Glutamatergic neuron (in vitro differentiated cells): ENCODE measurements at regions not wholly inside any gene's neighbourhood (a gene's known extent, or its start where the extent isn't known, plus 50 kb on each side); places are given as distances from the start of the nearest gene placed in this dataset.

Source experiments
- DNase-seq: peaks from one replicate; pipeline ENCODE4 v3.0.0; 2022
- H3K27ac Mint-ChIP-seq: one replicate; pipeline ENCODE4 v1.8.0; 2020; ENCODE audit warnings: mild to moderate bottlenecking, mixed read lengths, inconsistent platforms; ENCODE audit not compliant: unreplicated experiment
- H3K27me3 Mint-ChIP-seq: one replicate; pipeline ENCODE4 v1.8.0; 2020; ENCODE audit warnings: mild to moderate bottlenecking, moderate library complexity, mixed read lengths, inconsistent platforms; ENCODE audit not compliant: unreplicated experiment
- H3K36me3 Mint-ChIP-seq: one replicate; pipeline ENCODE4 v1.8.0; 2020; ENCODE audit warnings: mild to moderate bottlenecking, mixed read lengths, inconsistent platforms; ENCODE audit not compliant: unreplicated experiment
- H3K4me1 Mint-ChIP-seq: one replicate; pipeline ENCODE4 v1.8.0; 2020; ENCODE audit warnings: mild to moderate bottlenecking, low read depth, mixed read lengths, inconsistent platforms; ENCODE audit not compliant: unreplicated experiment
- H3K4me3 Mint-ChIP-seq: one replicate; pipeline ENCODE4 v1.8.0; 2020; ENCODE audit warnings: mild to moderate bottlenecking, mixed read lengths, inconsistent platforms; ENCODE audit not compliant: unreplicated experiment
- H3K9me3 Mint-ChIP-seq: one replicate; pipeline ENCODE4 v1.8.0; 2020; ENCODE audit warnings: mild to moderate bottlenecking, moderate library complexity, mixed read lengths, inconsistent platforms; ENCODE audit not compliant: unreplicated experiment
- TF ChIP-seq, protein P1 (sequence below): fragments of 200-600 bp; sonication (generic); IDR thresholded peaks from one replicate; pipeline ENCODE4 v1.5.0; 2021; ENCODE audit not compliant: partially characterized antibody, unreplicated experiment

DNA sequence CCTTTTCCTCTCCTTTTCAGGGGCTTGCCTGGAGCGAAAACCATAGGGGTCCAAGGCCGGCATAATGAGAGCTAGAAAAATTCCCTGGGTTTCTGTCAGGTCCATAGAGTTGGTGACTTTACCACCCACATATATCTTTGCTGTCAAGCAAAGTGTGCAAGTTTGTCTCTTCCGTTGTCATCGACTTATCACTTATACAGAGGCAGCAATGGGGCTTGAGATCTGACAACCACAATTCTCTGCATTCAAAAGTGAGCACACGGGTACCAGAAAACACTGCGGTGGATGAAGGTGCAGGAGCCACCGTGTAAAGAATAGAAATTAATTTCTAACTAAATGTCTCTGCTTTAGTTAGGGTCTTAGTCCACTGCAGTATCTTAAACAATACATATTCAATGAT lies 162.3 kb downstream of the DAD1 start:
- DNase-seq, result no peak
- TF ChIP-seq, protein P1, sequence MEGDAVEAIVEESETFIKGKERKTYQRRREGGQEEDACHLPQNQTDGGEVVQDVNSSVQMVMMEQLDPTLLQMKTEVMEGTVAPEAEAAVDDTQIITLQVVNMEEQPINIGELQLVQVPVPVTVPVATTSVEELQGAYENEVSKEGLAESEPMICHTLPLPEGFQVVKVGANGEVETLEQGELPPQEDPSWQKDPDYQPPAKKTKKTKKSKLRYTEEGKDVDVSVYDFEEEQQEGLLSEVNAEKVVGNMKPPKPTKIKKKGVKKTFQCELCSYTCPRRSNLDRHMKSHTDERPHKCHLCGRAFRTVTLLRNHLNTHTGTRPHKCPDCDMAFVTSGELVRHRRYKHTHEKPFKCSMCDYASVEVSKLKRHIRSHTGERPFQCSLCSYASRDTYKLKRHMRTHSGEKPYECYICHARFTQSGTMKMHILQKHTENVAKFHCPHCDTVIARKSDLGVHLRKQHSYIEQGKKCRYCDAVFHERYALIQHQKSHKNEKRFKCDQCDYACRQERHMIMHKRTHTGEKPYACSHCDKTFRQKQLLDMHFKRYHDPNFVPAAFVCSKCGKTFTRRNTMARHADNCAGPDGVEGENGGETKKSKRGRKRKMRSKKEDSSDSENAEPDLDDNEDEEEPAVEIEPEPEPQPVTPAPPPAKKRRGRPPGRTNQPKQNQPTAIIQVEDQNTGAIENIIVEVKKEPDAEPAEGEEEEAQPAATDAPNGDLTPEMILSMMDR, result no peak
- Mint-ChIP-seq H3K27me3 (peaks cover 6% of the 10 kb centered on the region), H3K4me3 (no peak overlapping the region), H3K9me3 (no peaks in the 10 kb centered on the region), H3K4me1 (peaks cover 4% of the 10 kb centered on the region), H3K27ac (no peak overlapping the region), H3K36me3 (no peaks in the 10 kb centered on the region)

DNA sequence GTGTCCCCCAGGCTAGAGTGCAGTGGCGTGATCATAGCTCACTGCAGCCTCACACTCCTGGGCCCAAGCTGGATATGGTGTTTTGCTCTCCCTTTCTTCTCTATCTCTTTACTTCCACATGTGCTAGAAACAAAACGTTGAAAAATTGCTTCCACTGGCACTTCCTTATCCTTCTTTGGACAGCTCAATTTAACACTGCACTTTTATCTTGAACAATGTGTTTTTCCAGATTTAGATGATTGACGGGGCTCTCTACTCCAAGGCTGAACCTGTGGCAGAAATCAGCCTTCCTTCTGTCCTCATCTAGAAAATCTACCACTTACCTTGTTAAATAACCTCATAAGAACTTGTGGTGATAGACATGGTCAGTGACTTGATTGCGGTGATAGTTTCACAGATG lies 165.1 kb downstream of the DAD1 start:
- Mint-ChIP-seq H3K36me3 (no peaks in the 10 kb centered on the region), H3K9me3 (no peaks in the 10 kb centered on the region), H3K4me1 (peaks cover 4% of the 10 kb centered on the region), H3K4me3 (no peak overlapping the region), H3K27ac (no peak overlapping the region), H3K27me3 (peaks cover 6% of the 10 kb centered on the region)
- TF ChIP-seq, protein P1, result no peak
- no peak for DNase-seq

DNA sequence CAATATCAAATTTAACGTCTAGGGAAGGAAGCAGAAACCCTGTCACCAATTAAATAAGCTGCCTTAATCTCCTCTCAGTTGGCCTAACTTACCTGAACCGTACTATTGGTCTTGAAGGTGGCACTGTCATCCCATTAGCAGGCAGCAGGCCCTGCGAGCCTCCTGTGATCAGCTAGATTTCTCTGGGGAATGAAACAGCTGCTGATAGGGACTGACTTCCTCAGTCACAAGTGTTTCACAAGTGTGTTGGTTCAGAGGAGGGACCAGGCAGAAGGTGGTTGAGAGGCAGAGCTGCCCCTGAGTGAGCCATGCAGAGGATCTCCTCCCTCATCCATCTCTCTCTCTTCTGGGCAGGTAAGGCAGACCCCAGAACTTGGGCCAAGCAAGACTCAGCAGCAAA lies 166.8 kb downstream of the DAD1 start:
- Mint-ChIP-seq H3K27me3 (peaks cover 6% of the 10 kb centered on the region), H3K9me3 (no peaks in the 10 kb centered on the region), H3K4me3 (no peak overlapping the region), H3K27ac (no peak overlapping the region), H3K4me1 (peaks cover 2% of the 10 kb centered on the region), H3K36me3 (no peaks in the 10 kb centered on the region)
- TF ChIP-seq, protein P1, result no peak
- no peak for DNase-seq

DNA sequence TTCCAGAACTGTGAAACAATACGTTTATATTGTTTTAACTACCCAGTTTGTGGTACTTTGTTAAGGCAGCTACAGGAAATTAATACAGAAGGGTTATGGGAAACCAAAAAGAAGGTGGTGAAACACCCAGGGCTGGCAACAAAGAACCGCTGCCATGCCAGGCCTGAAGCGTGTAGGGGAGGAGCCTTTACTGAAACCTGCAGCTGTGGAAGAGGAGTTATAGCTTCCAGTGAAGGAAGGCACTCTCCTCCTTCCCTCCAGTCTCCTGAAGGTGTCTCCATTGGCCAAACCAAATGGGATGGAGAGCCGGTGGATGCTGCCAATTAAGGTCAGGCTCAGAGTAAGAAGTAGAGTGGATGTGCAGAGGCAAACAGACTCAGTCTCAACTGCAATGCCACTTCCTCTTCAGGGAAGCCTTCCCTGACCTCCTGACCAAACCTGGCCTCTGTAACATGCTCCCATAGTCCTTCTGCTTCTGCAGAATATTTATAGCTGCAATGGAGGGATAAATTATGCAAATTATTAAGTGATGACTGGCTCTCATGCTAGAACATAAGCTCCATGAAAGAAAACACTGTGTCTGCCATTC lies 168.3 kb downstream of the DAD1 start:
- DNase-seq, result no peak
- H3K9me3 Mint-ChIP-seq, result no peaks in the 10 kb centered on the region
- no peak overlapping the region for H3K27ac Mint-ChIP-seq
- no peaks in the 10 kb centered on the region for H3K36me3 Mint-ChIP-seq
- TF ChIP-seq, protein P1, result no peak
- peaks cover 6% of the 10 kb centered on the region for H3K27me3 Mint-ChIP-seq
- H3K4me3 Mint-ChIP-seq, result no peak overlapping the region
- H3K4me1 Mint-ChIP-seq, result no peaks in the 10 kb centered on the region

DNA sequence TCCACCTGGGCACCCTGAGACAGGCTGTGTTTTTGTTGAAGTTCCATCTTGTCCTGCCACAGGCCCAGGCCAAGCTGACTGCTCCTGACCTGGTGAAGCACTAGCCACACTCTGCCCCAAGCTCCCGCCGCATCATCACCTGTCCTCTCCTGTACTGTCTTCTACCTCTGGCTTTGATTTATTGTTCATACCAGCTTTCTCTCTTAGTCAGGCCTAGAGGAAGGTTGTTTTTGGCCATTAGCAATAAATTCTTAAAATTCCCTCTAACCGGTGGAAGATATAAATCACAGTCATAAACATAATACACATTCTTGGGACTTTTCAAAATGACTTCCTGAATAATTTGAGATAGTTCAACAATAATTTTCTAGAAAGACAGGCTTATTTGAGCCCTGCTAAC lies 169.4 kb downstream of the DAD1 start:
- peaks cover 6% of the 10 kb centered on the region for H3K27me3 Mint-ChIP-seq

More for the DNA sequence above, 169.4 kb downstream of the DAD1 start:
- no peaks in the 10 kb centered on the region for H3K36me3 Mint-ChIP-seq
- DNase-seq, result no peak
- TF ChIP-seq, protein P1, result no peak
- H3K4me3 Mint-ChIP-seq, result no peak overlapping the region
- H3K9me3 Mint-ChIP-seq, result no peaks in the 10 kb centered on the region
- no peak overlapping the region for H3K27ac Mint-ChIP-seq
- no peaks in the 10 kb centered on the region for H3K4me1 Mint-ChIP-seq
